ENCODE measurements at regions not wholly inside any gene's neighbourhood (a gene's known extent, or its start where the extent isn't known, plus 50 kb on each side); places are given as distances from the start of the nearest gene placed in this dataset.

DNA sequence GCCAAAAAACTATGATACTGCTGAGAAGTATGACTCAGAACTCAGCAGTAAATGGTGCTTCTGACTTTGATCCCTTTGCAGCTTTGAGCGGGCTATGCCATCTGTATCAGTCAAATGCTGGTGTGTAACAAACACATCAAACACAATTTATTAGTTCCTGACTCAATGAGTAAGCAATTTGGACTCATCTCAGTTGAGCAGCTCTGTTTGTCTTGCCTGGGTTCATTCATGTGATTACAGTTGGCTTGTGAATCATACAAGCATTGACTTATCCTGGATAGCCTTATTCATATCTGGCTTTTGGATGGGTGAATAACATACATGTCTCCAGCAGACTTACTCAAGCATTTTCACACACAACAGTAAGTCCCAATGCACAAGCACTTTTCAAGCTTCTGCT lies 858.8 kb downstream of the METTL15 start:
- Histone ChIP-seq H3K4me1 (no peaks in the 10 kb centered on the region), H3K4me3 (no peak overlapping the region), H3K27ac (no peak overlapping the region), H3K36me3 (no peaks in the 10 kb centered on the region), H3K9me3 (no peaks in the 10 kb centered on the region), H3K27me3 (no peaks in the 10 kb centered on the region)
- ATAC-seq (no peak), DNase-seq (no peak)
- intact Hi-C loops (cut with DNase I) = no loop called here
- 82 to 94% methylated on average over 1 of the region's 1 CpG for WGBS, 2 donors
- TF ChIP-seq, protein P1, sequence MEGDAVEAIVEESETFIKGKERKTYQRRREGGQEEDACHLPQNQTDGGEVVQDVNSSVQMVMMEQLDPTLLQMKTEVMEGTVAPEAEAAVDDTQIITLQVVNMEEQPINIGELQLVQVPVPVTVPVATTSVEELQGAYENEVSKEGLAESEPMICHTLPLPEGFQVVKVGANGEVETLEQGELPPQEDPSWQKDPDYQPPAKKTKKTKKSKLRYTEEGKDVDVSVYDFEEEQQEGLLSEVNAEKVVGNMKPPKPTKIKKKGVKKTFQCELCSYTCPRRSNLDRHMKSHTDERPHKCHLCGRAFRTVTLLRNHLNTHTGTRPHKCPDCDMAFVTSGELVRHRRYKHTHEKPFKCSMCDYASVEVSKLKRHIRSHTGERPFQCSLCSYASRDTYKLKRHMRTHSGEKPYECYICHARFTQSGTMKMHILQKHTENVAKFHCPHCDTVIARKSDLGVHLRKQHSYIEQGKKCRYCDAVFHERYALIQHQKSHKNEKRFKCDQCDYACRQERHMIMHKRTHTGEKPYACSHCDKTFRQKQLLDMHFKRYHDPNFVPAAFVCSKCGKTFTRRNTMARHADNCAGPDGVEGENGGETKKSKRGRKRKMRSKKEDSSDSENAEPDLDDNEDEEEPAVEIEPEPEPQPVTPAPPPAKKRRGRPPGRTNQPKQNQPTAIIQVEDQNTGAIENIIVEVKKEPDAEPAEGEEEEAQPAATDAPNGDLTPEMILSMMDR (IDR thresholded peaks at IDR 0.05) = no peak

DNA sequence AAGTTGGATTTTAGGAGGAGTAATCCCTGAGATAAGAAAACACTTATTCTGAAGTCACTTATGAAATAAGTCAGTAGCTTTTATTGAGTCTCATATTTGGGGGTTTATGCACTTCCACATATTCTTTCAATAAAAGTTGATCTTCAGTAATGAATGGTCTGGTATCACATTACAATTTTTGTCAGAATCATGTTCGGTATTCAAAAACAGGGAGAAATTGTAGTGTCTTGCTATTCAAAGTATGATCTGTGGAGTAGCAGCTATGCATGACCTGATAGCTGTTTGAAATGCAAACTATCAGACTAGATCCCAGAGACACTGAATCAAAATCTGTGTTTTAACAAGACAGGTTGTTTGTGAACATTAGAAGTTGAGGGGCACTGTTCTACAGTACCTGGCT lies 857.6 kb downstream of the METTL15 start:
- no peaks in the 10 kb centered on the region for H3K27me3 ChIP-seq
- H3K4me1 ChIP-seq = no peaks in the 10 kb centered on the region
- intact Hi-C loops (cut with DNase I) = no loop called here
- H3K36me3 ChIP-seq = no peaks in the 10 kb centered on the region
- H3K4me3 ChIP-seq = no peak overlapping the region
- DNase-seq = no peak
- TF ChIP-seq, protein P1 (IDR thresholded peaks at IDR 0.05) = no peak
- WGBS, 2 donors = 87 to 90% methylated on average over 1 of the region's 1 CpG
- no peak overlapping the region for H3K27ac ChIP-seq
- H3K9me3 ChIP-seq = no peaks in the 10 kb centered on the region
- no peak for ATAC-seq

DNA sequence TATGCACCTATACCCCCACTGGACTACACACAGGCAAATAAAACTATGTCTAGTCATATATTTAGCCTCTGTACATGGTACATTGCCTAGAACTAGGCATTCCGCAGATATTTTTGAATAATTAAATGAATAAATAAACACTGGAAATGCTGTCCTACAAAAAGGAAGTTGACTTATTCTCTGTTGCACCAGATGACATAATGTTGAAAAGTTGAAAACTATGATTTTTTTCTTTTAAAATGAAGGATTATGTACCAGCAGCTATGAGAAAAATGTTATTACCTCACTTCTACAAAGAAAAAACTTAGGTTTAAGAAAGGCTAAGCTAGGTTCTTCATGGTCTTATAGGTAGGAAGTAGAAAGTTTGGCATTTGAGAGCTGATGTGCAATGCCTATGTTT lies 856.6 kb downstream of the METTL15 start:
- Histone ChIP-seq H3K36me3 (no peaks in the 10 kb centered on the region), H3K9me3 (no peaks in the 10 kb centered on the region), H3K27me3 (no peaks in the 10 kb centered on the region), H3K4me3 (no peak overlapping the region), H3K27ac (no peak overlapping the region), H3K4me1 (no peaks in the 10 kb centered on the region)
- DNase-seq = no peak
- TF ChIP-seq, protein P1 (IDR thresholded peaks at IDR 0.05) = no peak
- ATAC-seq = no peak
- intact Hi-C loops (cut with DNase I) = no loop called here
- WGBS, 2 donors = 78 to 84% methylated on average over 1 of the region's 1 CpG

DNA sequence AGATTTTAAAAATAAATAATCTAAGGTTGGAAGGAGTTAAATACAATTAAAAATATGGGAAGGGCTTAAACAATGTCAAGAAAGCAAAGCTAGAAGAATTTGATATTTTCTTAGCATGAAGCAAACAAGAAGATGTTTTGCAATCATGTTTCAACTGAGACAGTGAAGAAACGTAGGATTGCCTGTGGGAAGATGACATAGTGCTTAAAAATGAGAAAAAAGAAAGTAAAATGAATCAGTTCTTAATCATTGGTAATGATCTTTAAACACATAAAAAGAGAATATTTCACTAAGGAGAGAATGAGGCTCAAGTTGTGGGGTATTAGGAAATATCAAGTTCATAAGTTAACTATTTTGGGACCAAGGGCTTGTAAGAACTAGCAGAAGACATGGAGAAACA lies 855.0 kb downstream of the METTL15 start:
- Histone ChIP-seq H3K36me3 (no peaks in the 10 kb centered on the region), H3K27me3 (no peaks in the 10 kb centered on the region), H3K4me3 (no peak overlapping the region), H3K27ac (no peak overlapping the region), H3K4me1 (no peaks in the 10 kb centered on the region), H3K9me3 (no peaks in the 10 kb centered on the region)
- TF ChIP-seq, protein P1 (IDR thresholded peaks at IDR 0.05) = no peak
- ATAC-seq = no peak
- 38 to 40% methylated on average over 1 of the region's 1 CpG for WGBS, 2 donors
- DNase-seq = no peak
- intact Hi-C loops (cut with DNase I) = no loop called here

DNA sequence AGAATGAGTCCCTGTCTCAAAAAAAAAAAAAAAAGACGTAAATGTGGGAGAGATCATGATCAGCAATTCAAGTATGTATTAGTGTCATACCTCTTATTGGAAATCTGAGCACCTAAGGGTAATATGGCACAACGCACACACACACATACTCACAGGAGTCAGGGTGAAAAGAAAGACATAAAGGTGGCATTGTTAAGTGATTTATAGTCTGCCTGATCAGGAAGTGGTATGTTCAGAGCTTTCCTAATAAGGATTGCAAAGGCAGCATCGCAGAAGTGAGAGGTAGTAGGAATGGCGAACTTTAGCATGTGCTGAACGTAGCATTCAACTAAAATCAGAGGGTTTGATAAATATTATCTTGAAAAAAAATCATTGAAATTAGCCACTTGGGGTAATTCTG lies 854.3 kb downstream of the METTL15 start:
- 78% methylated on average over 5 of the region's 5 CpGs for WGBS, 2 donors
- H3K4me3 ChIP-seq = no peak overlapping the region
- no peak for ATAC-seq
- no peak for DNase-seq
- H3K9me3 ChIP-seq = no peaks in the 10 kb centered on the region
- H3K27ac ChIP-seq = no peak overlapping the region
- TF ChIP-seq, protein P1 (IDR thresholded peaks at IDR 0.05) = no peak
- intact Hi-C loops (cut with DNase I) = no loop called here
- H3K4me1 ChIP-seq = no peaks in the 10 kb centered on the region
- no peaks in the 10 kb centered on the region for H3K36me3 ChIP-seq
- no peaks in the 10 kb centered on the region for H3K27me3 ChIP-seq
